HEK293 (cell line): ENCODE measurements at regions not wholly inside any gene's neighbourhood (a gene's known extent, or its start where the extent isn't known, plus 50 kb on each side); places are given as distances from the start of the nearest gene placed in this dataset.
A peak's percentile ranks its signal among the peaks of the same experiment; 100 is the strongest.

Experiments used
- CTCF ChIA-PET: fragments of 350-600 bp; formaldehyde crosslinking; extraction: SDS; loops from one replicate; lab custom pipeline; 2021; ENCODE audit warnings: antibody characterized with exemption; lab: Yijun Ruan, JAX
- POLR2A ChIA-PET: fragments of 300-600 bp; formaldehyde crosslinking; extraction: SDS; loops from one replicate; lab custom pipeline; 2020; ENCODE audit warnings: antibody characterized with exemption, inconsistent platforms; lab: Yijun Ruan, JAX
- H3K27ac ChIP-seq: fragments of 200-500 bp; sonication (Bioruptor generic); 2 replicates; pipeline ENCODE4 v1.5.1; 2014; ENCODE audit warnings: low read depth, low read length, control low read depth, inconsistent platforms; ENCODE audit errors: extremely low read depth
- H3K36me3 ChIP-seq, 2 experiments: fragments of 200-500 bp in 1 of 2; sonication (Bioruptor generic) in 1 of 2; 1 replicate in 1 of 2; 2 replicates in 1 of 2; pipeline ENCODE4 v1.5.1; 2014 to 2017; ENCODE audit warnings: inconsistent platforms in 2 of 2, low read length in 2 of 2; ENCODE audit not compliant: control insufficient read depth in 2 of 2, insufficient read depth in 1 of 2
- H3K4me1 ChIP-seq: fragments of 200-500 bp; sonication (Bioruptor generic); 2 replicates; pipeline ENCODE4 v1.5.1; 2014; ENCODE audit warnings: mild to moderate bottlenecking, low read length, inconsistent platforms; ENCODE audit not compliant: control insufficient read depth, insufficient read depth
- H3K4me3 ChIP-seq: 2 replicates; pipeline ENCODE4 v1.5.1; 2011; ENCODE audit warnings: low read depth, mild to moderate bottlenecking, control low read depth, low read length, moderate library complexity
- H3K9me3 ChIP-seq: fragments of 200-500 bp; sonication (Bioruptor generic); 2 replicates; pipeline ENCODE4 v1.5.1; 2014; ENCODE audit warnings: low read depth, low read length, inconsistent platforms; ENCODE audit not compliant: control insufficient read depth, insufficient read depth
- BCL6B ChIP-seq: fragments of 450-650 bp; formaldehyde crosslinking; IDR thresholded peaks from 2 replicates; pipeline ENCODE4 v1.5.1; 2017; ENCODE audit warnings: missing biosample characterization, missing genetic modification characterization
- GLIS2 ChIP-seq: fragments of 450-650 bp; formaldehyde crosslinking; IDR thresholded peaks from 2 replicates; pipeline ENCODE4 v1.5.1; 2016; ENCODE audit warnings: missing biosample characterization, missing genetic modification characterization
- HOXA7 ChIP-seq: sonication (generic); formaldehyde crosslinking; IDR thresholded peaks from 2 replicates; pipeline ENCODE4 v1.8.1; 2022; ENCODE audit warnings: missing genetic modification reagents, borderline replicate concordance
- KLF7 ChIP-seq: fragments of 450-650 bp; formaldehyde crosslinking; IDR thresholded peaks from 2 replicates; pipeline ENCODE4 v1.5.1; 2016; ENCODE audit warnings: missing biosample characterization, missing genetic modification characterization, borderline replicate concordance
- REST ChIP-seq: fragments of 450-650 bp; formaldehyde crosslinking; IDR thresholded peaks from 2 replicates; pipeline ENCODE4 v1.5.1; 2016; ENCODE audit warnings: missing biosample characterization, missing genetic modification characterization
- TSHZ1 ChIP-seq: fragments of 450-650 bp; formaldehyde crosslinking; IDR thresholded peaks from 2 replicates; pipeline ENCODE4 v1.5.1; 2016; ENCODE audit warnings: missing biosample characterization, missing genetic modification characterization, borderline replicate concordance
- ZBTB1 ChIP-seq: fragments of 450-650 bp; formaldehyde crosslinking; IDR thresholded peaks from 2 replicates; pipeline ENCODE4 v1.5.1; 2016; ENCODE audit warnings: missing biosample characterization, missing genetic modification characterization
- ZFP69B ChIP-seq: fragments of 450-650 bp; formaldehyde crosslinking; IDR thresholded peaks from 2 replicates; pipeline ENCODE4 v1.5.1; 2016; ENCODE audit warnings: missing biosample characterization, missing genetic modification characterization
- ZNF148 ChIP-seq: fragments of 450-650 bp; formaldehyde crosslinking; IDR thresholded peaks from 2 replicates; pipeline ENCODE4 v1.5.0; 2017; ENCODE audit warnings: missing biosample characterization, missing genetic modification characterization, borderline replicate concordance
- ZNF16 ChIP-seq: fragments of 450-650 bp; formaldehyde crosslinking; IDR thresholded peaks from 2 replicates; pipeline ENCODE4 v1.5.1; 2016; ENCODE audit warnings: low read depth, missing biosample characterization, missing genetic modification characterization
- ZNF311 ChIP-seq: fragments of 450-650 bp; formaldehyde crosslinking; IDR thresholded peaks from 2 replicates; pipeline ENCODE4 v1.5.1; 2017; ENCODE audit warnings: missing biosample characterization, missing genetic modification characterization, borderline replicate concordance
- ZNF350 ChIP-seq: fragments of 450-650 bp; formaldehyde crosslinking; IDR thresholded peaks from 2 replicates; pipeline ENCODE4 v1.5.0; 2017; ENCODE audit warnings: missing biosample characterization, mild to moderate bottlenecking, missing genetic modification characterization
- ZNF664 ChIP-seq: fragments of 450-650 bp; formaldehyde crosslinking; IDR thresholded peaks from 2 replicates; pipeline ENCODE4 v1.5.1; 2016; ENCODE audit warnings: missing biosample characterization, missing genetic modification characterization
- ZNF76 ChIP-seq: fragments of 450-650 bp; formaldehyde crosslinking; IDR thresholded peaks from 2 replicates; pipeline ENCODE4; 2016; ENCODE audit warnings: low read depth, missing biosample characterization, missing genetic modification characterization, borderline replicate concordance
- ZNF785 ChIP-seq: fragments of 450-650 bp; formaldehyde crosslinking; IDR thresholded peaks from 2 replicates; pipeline ENCODE4 v1.5.1; 2016; ENCODE audit warnings: missing biosample characterization, missing genetic modification characterization
- ZNF837 ChIP-seq: fragments of 450-650 bp; formaldehyde crosslinking; IDR thresholded peaks from 2 replicates; pipeline ENCODE4 v1.5.1; 2016; ENCODE audit warnings: missing biosample characterization, missing genetic modification characterization

GRCh38 chr6:145427232-145427631 lies 308.1 kb downstream of the EPM2A start:
- TF ChIP-seq ZNF350 (tag by site-specific recombination) (no peak), ZNF311 (tag by site-specific recombination) (no peak), ZNF16 (tag by site-specific recombination) (no peak), KLF7 (tag by site-specific recombination) (no peak), ZNF664 (no peak), TSHZ1 (tag by site-specific recombination) (no peak), ZNF76 (tag by site-specific recombination) (no peak), ZNF148 (tag by site-specific recombination) (no peak), ZBTB1 (no peak), ZNF837 (no peak), GLIS2 (tag by site-specific recombination) (no peak), BCL6B (no peak), ZNF785 (tag by site-specific recombination) (no peak), HOXA7 (CRISPR knock-in tag) (no peak)
- no peaks in the 10 kb centered on the region for H3K36me3 ChIP-seq
- no peaks in the 10 kb centered on the region for H3K4me1 ChIP-seq
- ChIA-PET POLR2A (no interaction called here), CTCF (no interaction called here)
- no peak overlapping the region for H3K4me3 ChIP-seq
- no peak overlapping the region for H3K27ac ChIP-seq
- no peaks in the 10 kb centered on the region for H3K9me3 ChIP-seq

- no peaks in the 10 kb centered on the region for H3K9me3 ChIP-seq
- POLR2A ChIA-PET: no interaction called here
- TF ChIP-seq ZFP69B (tag by site-specific recombination): no peak
- TF ChIP-seq REST: peak; percentile 29; the same call in 1 of the 2 replicates
- TF ChIP-seq, all 188 proteins: peak for 1
- CTCF ChIA-PET: interaction anchor here (0.5 to 0.6 kb wide), 3 partner anchors 25 to 844 kb away, joined by 3 read pairs; no protein-coding TSS in a partner anchor
- H3K4me3 ChIP-seq: no peak overlapping the region
- no peaks in the 10 kb centered on the region for H3K36me3 ChIP-seq
- H3K4me1 ChIP-seq: no peaks in the 10 kb centered on the region
- H3K27ac ChIP-seq: no peak overlapping the region
These were observed 306.6 kb downstream of the EPM2A start for GRCh38 chr6:145428706-145429105.
